GM12891 (cell line): ENCODE measurements at regions not wholly inside any gene's neighbourhood (a gene's known extent, or its start where the extent isn't known, plus 50 kb on each side); places are given as distances from the start of the nearest gene placed in this dataset.

Experiments used
- PAX5 ChIP-seq: IDR thresholded peaks from 2 replicates; pipeline ENCODE4 v1.6.1; 2011; ENCODE audit warnings: low read length, moderate library complexity, mild to moderate bottlenecking; ENCODE audit not compliant: insufficient read depth, severe bottlenecking
- POLR2A ChIP-seq: IDR thresholded peaks from 2 replicates; pipeline ENCODE4 v1.6.1; 2011; ENCODE audit warnings: low read depth, low read length, control low read depth
- POLR2AphosphoS5 ChIP-seq: IDR thresholded peaks from 2 replicates; pipeline ENCODE4 v1.6.1; 2011; ENCODE audit warnings: low read depth, low read length, control low read depth
- POU2F2 ChIP-seq: IDR thresholded peaks from 2 replicates; pipeline ENCODE4 v1.6.1; 2011; ENCODE audit warnings: low read depth, mild to moderate bottlenecking, control low read depth, low read length, moderate library complexity
- SPI1 ChIP-seq: IDR thresholded peaks from 2 replicates; pipeline ENCODE4 v1.6.1; 2011; ENCODE audit warnings: low read depth, low read length, control low read depth
- TAF1 ChIP-seq: IDR thresholded peaks from 2 replicates; pipeline ENCODE4 v1.6.1; 2011; ENCODE audit warnings: low read depth, low read length, control low read depth

GRCh38 chr18:46311491-46311890, 207.3 kb downstream of the HAUS1 start:
- TF ChIP-seq POLR2A (no peak), POLR2AphosphoS5 (no peak), TAF1 (no peak), PAX5 (no peak), SPI1 (no peak), POU2F2 (no peak)
